SW 1271 (cell line): ENCODE measurements at regions not wholly inside any gene's neighbourhood (a gene's known extent, or its start where the extent isn't known, plus 50 kb on each side); places are given as distances from the start of the nearest gene placed in this dataset.
"Not testable (repeated sequence)": the region's sequence is repeated elsewhere in the genome, so short reads cannot be mapped to it uniquely, and the experiment has no call there.

ENCODE experiments used
- DNase-seq, 2 experiments: peaks; one replicate each; lab custom pipeline; 2025; lab: John Stamatoyannopoulos, UW

DNA sequence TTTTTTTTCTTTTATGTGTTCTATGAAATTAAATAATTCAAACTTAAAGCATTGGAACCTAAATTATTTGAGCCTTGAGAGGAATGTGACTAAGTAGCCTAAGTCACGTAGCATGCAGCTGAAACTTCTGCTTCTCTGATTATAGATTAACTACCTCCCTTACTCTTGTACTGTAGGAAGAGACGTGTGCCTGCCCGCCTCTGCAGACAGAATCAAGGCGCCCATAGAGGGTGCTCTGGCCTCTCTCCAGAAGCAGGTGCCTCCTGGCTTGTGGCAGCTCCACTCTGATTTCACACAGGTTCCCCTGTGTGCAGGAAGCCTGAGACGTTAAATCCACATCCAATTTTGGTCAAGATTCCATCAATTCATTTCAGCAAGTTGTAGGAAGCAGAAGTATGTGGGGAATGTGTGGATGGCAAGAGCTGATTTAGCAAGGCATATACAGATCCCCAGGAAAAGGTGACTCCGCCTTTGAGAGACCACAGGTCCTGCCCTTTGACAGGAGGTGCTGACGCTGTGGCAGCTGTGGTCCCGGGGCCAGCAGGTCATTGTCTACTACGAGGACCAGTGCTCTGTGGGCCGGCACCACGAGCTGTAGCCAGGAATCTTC lies 1418.8 kb downstream of the CDH11 start:
- no peak for DNase-seq

DNA sequence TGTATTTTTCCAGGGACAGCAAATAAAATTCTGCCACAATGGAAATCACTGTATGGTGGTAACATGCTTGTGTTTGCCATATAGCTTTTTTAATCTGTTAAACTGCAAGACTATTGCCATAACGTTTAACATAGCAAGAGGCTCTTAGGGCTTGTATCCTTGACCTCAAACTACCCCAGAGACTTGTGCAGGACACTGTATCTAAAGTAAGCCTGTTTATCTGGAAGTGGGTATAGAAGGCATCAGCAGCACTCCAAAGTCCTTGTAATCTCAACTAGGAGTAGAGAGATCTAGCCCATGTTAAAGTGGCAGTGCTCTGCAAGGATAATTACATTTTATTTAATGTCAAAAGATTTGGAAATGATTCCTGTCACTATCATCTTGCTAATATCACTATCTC lies 1424.1 kb downstream of the CDH11 start:
- no peak for DNase-seq

DNA sequence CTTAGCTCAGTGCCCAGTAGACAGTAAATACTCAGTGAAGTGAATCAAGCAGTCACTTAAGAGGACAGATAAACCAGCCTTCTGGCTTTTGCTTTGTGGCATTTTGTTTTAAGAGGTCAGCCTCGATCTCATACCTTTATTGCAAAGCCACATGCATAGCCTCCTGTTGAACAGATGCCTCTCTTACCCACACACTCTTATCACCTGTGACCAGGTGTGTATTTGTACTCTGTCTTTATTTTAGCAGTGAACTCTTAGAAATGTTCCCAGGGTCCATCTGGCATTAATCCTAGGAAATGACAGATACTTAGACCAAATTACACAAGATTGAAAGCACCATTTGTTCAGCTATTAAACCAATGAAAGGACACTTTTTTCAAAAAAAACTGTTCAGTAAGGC lies 1426.5 kb downstream of the CDH11 start:
- DNase-seq = no peak

DNA sequence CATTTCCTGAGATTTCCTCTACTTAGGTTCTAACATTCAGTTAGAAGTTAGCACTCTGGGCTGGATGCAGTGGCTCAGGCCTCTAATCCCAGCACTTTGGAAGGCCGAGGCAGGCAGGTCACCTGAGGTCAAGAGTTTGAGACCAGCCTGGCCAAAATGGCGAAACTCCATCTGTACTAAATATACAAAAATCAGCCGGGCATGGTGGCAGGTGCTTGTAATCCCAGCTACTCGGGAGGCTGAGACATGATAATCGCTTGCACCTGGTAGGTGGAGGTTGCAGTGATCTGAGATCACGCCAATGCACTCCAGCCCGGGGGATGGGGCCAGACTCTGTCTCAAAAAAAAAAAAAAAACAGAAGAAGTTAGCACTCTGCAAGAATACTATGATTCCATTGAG lies 1430.9 kb downstream of the CDH11 start:
- DNase-seq = no peak

GRCh38 chr16:63690267-63690666 lies 1431.6 kb downstream of the CDH11 start:
- no peak for DNase-seq

- no peak for DNase-seq
These were observed 1432.8 kb downstream of the CDH11 start for GRCh38 chr16:63689068-63689467.

DNA sequence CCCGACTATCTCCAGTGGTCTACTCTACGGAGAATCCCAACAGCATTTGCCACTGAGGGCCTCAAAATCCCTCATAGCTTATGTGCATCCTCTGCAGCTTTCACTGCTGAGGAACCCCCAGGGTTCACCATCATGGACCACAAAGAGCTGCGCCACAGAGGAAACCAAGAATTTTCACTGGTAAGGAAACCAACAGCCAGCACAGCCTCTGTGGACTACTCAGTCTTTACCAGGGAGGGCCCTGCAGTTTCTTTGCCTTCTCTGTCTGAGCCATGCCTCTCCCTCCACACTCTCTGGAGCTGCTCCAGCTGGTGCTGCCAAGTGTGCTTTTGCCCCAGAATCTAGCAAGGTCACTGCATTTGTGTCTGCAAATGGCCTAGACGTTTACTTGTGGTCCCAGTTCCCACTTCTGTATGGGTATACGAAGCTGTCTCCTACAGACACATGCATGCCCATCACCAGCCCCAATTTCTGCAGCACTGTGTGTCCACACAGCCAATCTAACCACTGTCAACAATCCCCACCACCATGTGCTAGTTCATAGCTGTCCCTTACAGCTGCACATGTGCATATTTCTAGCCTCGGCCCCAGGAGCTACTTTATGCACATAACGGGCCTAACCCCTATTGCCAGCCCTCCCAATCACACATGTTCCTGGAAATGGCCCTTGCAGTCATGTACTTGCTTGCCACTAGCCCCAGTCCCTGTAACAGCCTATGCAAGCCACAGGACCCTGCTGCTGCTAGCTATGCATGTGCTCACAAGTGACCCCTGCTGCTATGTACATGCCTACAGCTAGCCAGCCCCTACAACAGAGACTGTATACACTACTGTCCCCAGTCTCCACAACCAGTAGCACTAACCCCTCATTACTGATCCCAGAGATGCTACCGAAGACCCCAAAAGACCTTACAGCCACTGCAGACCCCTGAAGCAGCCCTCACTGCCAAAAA lies 1437.4 kb downstream of the CDH11 start:
- DNase-seq = no peak

DNA sequence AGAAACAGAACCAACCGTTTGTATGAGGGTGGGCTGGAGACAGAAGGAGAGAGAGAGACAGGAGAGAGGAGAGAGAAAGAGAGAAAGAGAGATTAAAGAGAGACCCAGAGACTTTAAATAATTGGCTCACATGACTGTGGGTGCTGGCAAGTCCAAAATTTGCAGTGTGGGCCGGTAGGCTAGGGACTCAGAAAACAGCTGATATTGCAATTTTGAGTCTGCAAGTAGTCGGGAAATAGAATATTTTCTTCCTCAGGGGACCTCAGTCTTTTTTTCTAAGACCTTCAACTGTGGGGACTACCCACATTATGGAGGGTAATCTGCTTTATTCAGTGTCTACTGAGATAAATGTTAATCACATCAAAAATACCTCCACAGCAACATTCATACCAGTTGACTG lies 1439.0 kb downstream of the CDH11 start:
- DNase-seq = no peak

DNA sequence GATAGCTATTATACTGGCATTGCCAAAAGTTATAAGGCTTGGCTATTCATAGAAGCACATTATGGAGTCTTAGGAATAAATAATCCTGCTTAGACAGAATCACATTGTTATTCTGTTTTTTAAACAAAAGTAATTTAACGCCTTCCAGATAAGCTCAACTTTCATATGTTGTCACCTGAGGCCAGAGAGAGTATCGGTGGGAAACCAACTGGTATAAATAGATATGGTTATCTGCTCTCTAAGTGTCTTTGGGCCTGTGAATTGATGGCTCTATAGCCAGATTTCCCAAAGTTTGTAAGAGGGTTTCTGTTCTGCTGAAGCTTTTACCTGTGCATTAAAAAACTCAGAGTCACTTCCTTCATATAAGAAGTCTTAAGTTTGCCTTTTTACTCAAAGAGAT lies 1449.4 kb downstream of the CDH11 start:
- no peak for DNase-seq

DNA sequence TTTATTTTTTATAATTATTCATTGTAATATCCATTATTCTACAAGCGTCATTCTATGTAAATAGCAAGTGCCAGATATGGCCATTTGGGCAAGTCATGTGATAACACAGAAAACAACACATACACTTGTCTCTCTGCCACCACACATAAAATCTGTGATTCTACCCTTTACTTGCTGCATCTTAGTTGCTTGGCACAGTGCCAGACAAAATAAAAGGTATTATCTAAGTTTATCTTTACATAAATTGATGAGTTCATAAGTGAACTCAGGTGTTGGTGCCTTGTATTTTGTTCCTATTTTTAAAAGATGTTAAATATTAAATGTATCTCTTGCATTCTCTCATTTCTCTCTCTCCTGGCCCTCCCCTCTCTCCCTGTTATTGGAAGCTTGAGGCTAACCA lies 1458.7 kb downstream of the CDH11 start:
- no peak for DNase-seq

DNA sequence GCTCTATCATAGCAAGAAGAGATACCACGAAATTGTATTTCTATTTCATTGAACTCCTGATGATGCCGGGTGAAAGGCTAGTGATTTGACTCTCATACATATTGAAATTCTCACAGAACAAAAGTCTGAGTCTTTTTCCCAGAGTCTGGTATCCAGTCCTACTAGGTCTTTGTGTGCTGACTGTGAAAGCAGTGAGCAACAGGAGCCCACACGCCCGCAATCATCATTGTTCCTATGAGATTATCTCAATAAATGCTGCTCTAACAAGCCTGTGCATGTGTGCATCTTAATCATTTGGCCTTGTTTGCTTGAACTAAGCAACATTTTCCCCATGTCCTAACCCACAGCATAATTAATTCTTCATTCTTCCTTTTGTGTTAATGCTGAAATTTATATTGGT lies 1466.0 kb downstream of the CDH11 start:
- DNase-seq = no peak

DNA sequence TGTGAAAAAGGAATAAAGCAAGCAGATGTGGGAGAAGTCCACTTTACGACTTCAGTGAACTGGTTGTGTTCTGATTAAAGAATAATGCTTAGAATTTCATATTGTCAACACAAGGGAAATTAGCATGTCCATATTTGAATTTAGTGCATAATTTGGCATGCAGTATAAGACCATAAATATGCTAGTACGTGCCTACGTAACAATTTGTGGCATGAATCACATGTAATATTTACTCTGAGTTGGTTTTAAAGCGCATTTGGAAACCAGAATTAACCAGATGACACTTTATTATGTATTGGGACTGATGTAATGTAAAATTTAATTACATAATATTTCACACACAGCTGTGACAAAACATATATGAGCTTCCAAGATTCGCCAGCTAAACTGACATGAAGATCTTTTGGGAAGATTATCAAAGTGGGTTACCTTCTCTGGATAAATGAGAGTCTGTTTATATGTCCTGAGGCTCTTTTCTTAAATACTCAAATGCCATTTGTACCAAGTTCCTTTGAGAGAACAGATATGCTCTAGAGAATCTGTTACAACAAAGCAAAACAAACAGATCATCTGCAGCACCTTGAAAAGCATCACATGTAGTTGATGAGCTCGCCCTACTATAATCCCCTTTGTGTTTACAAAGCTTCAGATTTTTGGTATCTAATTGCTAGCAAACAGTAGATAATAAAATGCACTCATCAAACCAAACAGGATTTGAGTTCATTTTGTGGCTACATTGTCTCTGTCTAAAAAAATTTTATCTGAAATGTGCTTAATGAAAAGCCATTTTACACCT lies 1468.6 kb downstream of the CDH11 start:
- no peak for DNase-seq

- no peak for DNase-seq
These were observed 1469.8 kb downstream of the CDH11 start for GRCh38 chr16:63652091-63652490.

DNA sequence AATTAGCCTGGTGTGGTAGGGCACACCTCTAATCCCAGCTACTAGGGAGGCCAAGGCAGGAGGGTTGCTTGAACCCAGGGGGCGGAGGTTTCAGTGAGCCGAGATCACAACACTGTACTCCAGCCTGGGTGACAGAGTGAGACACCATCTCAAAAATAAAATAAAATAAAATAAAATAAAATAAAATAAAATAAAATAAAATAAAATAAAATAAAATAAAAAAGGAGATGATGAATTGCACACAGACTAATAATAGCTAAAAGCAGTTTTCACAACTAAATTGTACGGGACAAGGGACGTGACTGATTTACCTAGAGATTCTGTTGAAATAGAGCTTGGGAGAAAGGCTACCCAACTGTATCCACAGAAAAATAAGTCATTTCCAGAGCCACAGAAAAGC lies 1471.3 kb downstream of the CDH11 start:
- DNase-seq = no peak

- DNase-seq = not testable (repeated sequence)
These were observed 1488.0 kb downstream of the CDH11 start for GRCh38 chr16:63633706-63634445.

- DNase-seq = no peak
These were observed 1492.6 kb downstream of the CDH11 start for GRCh38 chr16:63629272-63629671.

- no peak for DNase-seq
These were observed 1493.1 kb downstream of the CDH11 start for GRCh38 chr16:63628812-63629211.

DNA sequence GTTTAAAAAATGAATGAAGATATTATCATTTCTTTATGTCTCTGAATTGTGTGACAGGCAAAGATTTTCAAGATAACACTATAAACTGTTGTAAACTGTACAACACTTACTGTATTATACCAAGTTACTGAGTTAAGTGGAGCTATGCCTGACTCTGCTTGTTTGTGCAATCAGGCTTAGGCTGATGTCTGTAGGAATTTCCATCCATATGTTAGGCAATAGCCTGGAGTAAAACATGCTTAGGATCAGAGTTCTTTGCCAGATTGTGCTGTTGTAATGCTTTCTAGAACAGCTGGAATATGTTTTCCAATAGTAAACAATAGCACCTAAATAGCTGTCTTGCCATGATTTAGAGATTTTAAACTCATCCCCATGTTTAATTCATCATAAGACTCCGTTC lies 1496.7 kb downstream of the CDH11 start:
- DNase-seq = no peak

DNA sequence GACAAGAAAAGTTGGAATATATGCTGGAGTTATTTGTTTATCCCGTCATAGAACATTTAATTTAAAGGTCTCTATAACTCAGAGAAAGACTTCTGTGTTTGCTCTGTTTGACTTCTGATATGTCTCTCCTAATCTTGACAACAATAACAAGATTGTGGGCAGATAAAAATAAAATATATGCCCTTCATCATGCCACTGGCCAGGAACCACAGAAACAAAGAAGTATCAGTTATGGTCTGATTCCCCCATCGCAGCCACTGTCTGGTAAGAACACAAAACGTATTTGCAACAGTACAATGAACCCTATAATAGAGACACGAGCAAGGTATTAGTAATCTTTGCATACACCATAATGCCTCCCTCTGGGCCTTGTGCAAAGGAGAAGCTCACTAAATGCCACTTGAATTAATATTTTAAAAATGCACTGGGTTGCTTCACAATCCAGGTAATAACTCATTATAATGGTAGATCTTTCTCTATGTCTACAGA lies 1498.3 kb downstream of the CDH11 start:
- no peak for DNase-seq

DNA sequence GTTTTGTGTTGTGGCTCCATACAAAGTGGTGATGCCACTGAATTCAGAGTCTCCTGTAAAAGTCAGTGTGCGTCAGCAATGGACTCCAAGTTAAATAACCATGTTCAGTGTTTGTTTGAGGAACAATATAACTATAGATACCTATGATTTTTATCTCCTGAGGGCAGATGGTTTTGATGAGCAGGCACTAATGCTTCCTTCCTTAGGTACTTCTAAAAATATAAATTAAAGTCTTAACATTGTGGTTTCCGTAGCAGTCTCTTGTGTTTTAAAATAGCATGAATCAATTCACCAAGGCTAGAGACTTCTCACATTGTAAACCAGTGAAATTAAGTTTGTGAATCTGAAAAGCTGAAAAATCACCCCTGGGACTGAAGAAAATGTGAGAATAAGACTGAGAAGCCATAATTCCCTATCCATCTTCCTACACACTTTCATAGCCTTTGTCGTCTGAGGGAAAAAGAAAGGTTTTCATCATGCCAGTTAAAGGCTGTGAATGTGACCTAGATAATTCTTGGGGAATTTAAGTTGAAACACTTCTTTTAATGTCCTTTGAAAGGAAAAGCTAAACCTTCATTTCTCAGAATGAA lies 1502.9 kb downstream of the CDH11 start:
- no peak for DNase-seq

GRCh38 chr16:63617990-63618763 lies 1503.7 kb downstream of the CDH11 start:
- DNase-seq = no peak
